ENCODE measurements at regions not wholly inside any gene's neighbourhood (a gene's known extent, or its start where the extent isn't known, plus 50 kb on each side); places are given as distances from the start of the nearest gene placed in this dataset.

DNA sequence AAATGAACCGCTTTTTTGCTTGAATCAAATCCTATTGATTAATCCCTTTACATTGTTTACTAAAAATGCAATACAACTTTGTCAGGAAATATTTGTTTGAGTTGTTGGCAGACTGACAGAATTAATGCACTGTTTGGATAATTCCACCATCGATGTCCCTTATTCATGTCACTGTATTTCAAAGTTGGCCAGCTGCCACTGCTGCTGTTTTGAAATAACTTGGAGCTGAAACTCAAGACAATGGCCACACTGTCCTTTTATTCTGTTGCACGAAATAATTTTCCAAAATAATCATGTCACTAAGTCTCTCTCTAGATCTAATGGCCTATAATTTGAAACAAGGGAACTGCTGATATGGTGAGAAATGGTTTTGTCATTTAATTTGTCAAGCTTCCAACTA, 55.2 kb upstream of the PAX3 start (continued):
- TF ChIP-seq, protein P1, sequence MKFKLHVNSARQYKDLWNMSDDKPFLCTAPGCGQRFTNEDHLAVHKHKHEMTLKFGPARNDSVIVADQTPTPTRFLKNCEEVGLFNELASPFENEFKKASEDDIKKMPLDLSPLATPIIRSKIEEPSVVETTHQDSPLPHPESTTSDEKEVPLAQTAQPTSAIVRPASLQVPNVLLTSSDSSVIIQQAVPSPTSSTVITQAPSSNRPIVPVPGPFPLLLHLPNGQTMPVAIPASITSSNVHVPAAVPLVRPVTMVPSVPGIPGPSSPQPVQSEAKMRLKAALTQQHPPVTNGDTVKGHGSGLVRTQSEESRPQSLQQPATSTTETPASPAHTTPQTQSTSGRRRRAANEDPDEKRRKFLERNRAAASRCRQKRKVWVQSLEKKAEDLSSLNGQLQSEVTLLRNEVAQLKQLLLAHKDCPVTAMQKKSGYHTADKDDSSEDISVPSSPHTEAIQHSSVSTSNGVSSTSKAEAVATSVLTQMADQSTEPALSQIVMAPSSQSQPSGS (CRISPR knock-in tag; IDR thresholded peaks at IDR 0.05) = no peak
- TF ChIP-seq SKI (IDR thresholded peaks at IDR 0.05; ENCODE audit: partially characterized antibody) (no peak), ATF7 (IDR thresholded peaks at IDR 0.05) (no peak), ATF7 (CRISPR knock-in tag; IDR thresholded peaks at IDR 0.05) (no peak), ZNF615 (CRISPR knock-in tag; IDR thresholded peaks at IDR 0.05; ENCODE audit: borderline replicate concordance) (no peak), HNRNPLL (IDR thresholded peaks at IDR 0.05; ENCODE audit: low read depth, low read length, poor library complexity, severe bottlenecking) (no peak), ZNF432 (CRISPR knock-in tag; IDR thresholded peaks at IDR 0.05; ENCODE audit: borderline replicate concordance) (no peak), ISL2 (CRISPR knock-in tag; IDR thresholded peaks at IDR 0.05) (no peak), NR1H2 (CRISPR knock-in tag; IDR thresholded peaks at IDR 0.05; ENCODE audit: borderline replicate concordance, low read depth) (no peak)
- TF ChIP-seq, protein P2, sequence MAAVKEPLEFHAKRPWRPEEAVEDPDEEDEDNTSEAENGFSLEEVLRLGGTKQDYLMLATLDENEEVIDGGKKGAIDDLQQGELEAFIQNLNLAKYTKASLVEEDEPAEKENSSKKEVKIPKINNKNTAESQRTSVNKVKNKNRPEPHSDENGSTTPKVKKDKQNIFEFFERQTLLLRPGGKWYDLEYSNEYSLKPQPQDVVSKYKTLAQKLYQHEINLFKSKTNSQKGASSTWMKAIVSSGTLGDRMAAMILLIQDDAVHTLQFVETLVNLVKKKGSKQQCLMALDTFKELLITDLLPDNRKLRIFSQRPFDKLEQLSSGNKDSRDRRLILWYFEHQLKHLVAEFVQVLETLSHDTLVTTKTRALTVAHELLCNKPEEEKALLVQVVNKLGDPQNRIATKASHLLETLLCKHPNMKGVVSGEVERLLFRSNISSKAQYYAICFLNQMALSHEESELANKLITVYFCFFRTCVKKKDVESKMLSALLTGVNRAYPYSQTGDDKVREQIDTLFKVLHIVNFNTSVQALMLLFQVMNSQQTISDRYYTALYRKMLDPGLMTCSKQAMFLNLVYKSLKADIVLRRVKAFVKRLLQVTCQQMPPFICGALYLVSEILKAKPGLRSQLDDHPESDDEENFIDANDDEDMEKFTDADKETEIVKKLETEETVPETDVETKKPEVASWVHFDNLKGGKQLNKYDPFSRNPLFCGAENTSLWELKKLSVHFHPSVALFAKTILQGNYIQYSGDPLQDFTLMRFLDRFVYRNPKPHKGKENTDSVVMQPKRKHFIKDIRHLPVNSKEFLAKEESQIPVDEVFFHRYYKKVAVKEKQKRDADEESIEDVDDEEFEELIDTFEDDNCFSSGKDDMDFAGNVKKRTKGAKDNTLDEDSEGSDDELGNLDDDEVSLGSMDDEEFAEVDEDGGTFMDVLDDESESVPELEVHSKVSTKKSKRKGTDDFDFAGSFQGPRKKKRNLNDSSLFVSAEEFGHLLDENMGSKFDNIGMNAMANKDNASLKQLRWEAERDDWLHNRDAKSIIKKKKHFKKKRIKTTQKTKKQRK (IDR thresholded peaks at IDR 0.05; ENCODE audit: low read length) = no peak
- TF ChIP-seq, protein P3, sequence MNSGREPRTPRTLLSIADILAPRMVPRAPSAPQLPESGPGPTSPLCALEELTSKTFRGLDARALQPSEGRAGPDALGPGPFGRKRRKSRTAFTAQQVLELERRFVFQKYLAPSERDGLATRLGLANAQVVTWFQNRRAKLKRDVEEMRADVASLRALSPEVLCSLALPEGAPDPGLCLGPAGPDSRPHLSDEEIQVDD (CRISPR knock-in tag; IDR thresholded peaks at IDR 0.05; ENCODE audit: borderline replicate concordance) = no peak
